ENCODE measurements at regions not wholly inside any gene's neighbourhood (a gene's known extent, or its start where the extent isn't known, plus 50 kb on each side); places are given as distances from the start of the nearest gene placed in this dataset.

DNA sequence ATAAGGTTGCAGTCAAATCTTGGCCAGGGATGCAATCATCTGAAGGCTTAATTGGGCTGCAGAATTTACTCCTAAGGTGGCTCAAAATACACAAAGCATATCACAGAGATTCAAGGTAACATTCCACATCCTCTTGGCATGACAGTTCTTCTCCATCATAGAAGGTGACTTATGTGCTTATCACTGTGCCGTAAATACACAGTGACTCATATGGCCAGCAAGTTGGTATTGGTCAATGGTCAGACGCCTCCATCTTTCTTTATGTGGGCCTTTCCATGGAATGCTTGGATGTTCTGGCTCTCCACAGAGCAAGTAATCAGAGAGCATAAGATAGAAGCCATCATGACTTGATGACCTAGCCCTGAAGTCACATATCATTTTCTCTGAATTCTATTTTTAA lies 168.8 kb upstream of the ST8SIA2 start:
- H3K27me3 ChIP-seq (replicated peaks in 1 of 2; ENCODE audit: control insufficient read depth in 2 of 2, insufficient read depth in 2 of 2, low read length in 1 of 2), result no peaks in the 10 kb centered on the region
- ATAC-seq, result no peak
- no peak overlapping the region for H3K27ac ChIP-seq (ENCODE audit: control insufficient read depth, insufficient read depth)
- no peak for DNase-seq (ENCODE audit: low read depth, low spot score)
- no peaks in the 10 kb centered on the region for H3K79me2 ChIP-seq (ENCODE audit: control insufficient read depth, insufficient read depth, low read length)
- H3K9me3 ChIP-seq (replicated peaks; ENCODE audit: control insufficient read depth, insufficient read depth, low read length), result no peaks in the 10 kb centered on the region; the same call in 2 of the 3 replicates
- no TSS peak for BruUV-seq (replicated peaks)
- intact Hi-C loops (cut with micrococcal nuclease; ENCODE audit: unreplicated experiment) (no loop called here), in situ Hi-C loops (cut with MboI) (loop anchor here (5.0 kb wide), 1 partner anchor 128 kb away; no protein-coding TSS in a partner anchor)
- ChIA-PET RAD21 (ENCODE audit: unreplicated experiment) (interaction anchor here (2.1 kb wide), 1 partner anchor 128 kb away, joined by 5 read pairs; no protein-coding TSS in a partner anchor), POLR2A (no interaction called here), CTCF (interaction anchor here (0.6 to 2.1 kb wide), 5 partner anchors 56 to 928 kb away, joined by 3 to 9 read pairs (median 3); no protein-coding TSS in a partner anchor), SMC1A (ENCODE audit: uncharacterized antibody, unreplicated experiment) (interaction anchor here (0.9 to 1.3 kb wide), 2 partner anchors 11 to 133 kb away, joined by 3 to 4 read pairs; no protein-coding TSS in a partner anchor)
- H2AFZ ChIP-seq (ENCODE audit: control insufficient read depth, low read depth, low read length), result no peak overlapping the region
- H3K36me3 ChIP-seq (ENCODE audit: control insufficient read depth in 2 of 2, insufficient read depth in 2 of 2, low read length in 1 of 2), result no peaks in the 10 kb centered on the region
- no peak for FAIRE-seq
- TF ChIP-seq WRNIP1 (IDR thresholded peaks at IDR 0.05; ENCODE audit: borderline replicate concordance, low read depth, low read length) (no peak), STAT1 (conservative IDR thresholded peaks at IDR 0.05) (no peak), MTA2 (IDR thresholded peaks at IDR 0.05; ENCODE audit: low read depth) (no peak)
- TF ChIP-seq, protein P1, sequence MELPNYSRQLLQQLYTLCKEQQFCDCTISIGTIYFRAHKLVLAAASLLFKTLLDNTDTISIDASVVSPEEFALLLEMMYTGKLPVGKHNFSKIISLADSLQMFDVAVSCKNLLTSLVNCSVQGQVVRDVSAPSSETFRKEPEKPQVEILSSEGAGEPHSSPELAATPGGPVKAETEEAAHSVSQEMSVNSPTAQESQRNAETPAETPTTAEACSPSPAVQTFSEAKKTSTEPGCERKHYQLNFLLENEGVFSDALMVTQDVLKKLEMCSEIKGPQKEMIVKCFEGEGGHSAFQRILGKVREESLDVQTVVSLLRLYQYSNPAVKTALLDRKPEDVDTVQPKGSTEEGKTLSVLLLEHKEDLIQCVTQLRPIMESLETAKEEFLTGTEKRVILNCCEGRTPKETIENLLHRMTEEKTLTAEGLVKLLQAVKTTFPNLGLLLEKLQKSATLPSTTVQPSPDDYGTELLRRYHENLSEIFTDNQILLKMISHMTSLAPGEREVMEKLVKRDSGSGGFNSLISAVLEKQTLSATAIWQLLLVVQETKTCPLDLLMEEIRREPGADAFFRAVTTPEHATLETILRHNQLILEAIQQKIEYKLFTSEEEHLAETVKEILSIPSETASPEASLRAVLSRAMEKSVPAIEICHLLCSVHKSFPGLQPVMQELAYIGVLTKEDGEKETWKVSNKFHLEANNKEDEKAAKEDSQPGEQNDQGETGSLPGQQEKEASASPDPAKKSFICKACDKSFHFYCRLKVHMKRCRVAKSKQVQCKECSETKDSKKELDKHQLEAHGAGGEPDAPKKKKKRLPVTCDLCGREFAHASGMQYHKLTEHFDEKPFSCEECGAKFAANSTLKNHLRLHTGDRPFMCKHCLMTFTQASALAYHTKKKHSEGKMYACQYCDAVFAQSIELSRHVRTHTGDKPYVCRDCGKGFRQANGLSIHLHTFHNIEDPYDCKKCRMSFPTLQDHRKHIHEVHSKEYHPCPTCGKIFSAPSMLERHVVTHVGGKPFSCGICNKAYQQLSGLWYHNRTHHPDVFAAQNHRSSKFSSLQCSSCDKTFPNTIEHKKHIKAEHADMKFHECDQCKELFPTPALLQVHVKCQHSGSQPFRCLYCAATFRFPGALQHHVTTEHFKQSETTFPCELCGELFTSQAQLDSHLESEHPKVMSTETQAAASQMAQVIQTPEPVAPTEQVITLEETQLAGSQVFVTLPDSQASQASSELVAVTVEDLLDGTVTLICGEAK (IDR thresholded peaks at IDR 0.05; ENCODE audit: borderline replicate concordance), result no peak
- no peaks in the 10 kb centered on the region for H4K20me1 ChIP-seq (ENCODE audit: control insufficient read depth, insufficient read depth)
- no peaks in the 10 kb centered on the region for H3K4me1 ChIP-seq (ENCODE audit: control insufficient read depth, insufficient read depth, low read length)
- H3K4me2 ChIP-seq (ENCODE audit: control insufficient read depth, insufficient read depth), result no peak overlapping the region
- H3K4me3 ChIP-seq, result no peak overlapping the region
- 58% methylated on average over 2 of the region's 2 CpGs for WGBS (ENCODE audit: insufficient coverage, insufficient replicate concordance, low lambda C conversion rate, missing lambda C conversion rate)
- no peak overlapping the region for H3K9ac ChIP-seq (ENCODE audit: control insufficient read depth, insufficient read depth, low read length)
